AG04449 (cell line): ENCODE measurements at regions not wholly inside any gene's neighbourhood (a gene's known extent, or its start where the extent isn't known, plus 50 kb on each side); places are given as distances from the start of the nearest gene placed in this dataset.

ENCODE experiments used
- CTCF ChIA-PET: fragments of 350-600 bp; formaldehyde crosslinking; extraction: SDS; loops from one replicate; lab custom pipeline; 2021; ENCODE audit warnings: antibody characterized with exemption; lab: Yijun Ruan, JAX
- POLR2A ChIA-PET: fragments of 400-600, 350-600 bp; formaldehyde crosslinking; extraction: SDS; loops from one replicate; lab custom pipeline; 2020; ENCODE audit warnings: antibody characterized with exemption, inconsistent platforms; lab: Yijun Ruan, JAX
- DNase-seq: peaks from one replicate; pipeline ENCODE4 v3.0.0-alpha.2; 2010; ENCODE audit warnings: low read depth, low spot score
- H3K4me3 ChIP-seq: 2 replicates; pipeline ENCODE4 v1.5.1; 2011; ENCODE audit warnings: low read depth, mild to moderate bottlenecking, control low read depth, low read length
- CTCF ChIP-seq: IDR thresholded peaks from one replicate; pipeline ENCODE4 v1.5.1; 2011; ENCODE audit warnings: mild to moderate bottlenecking, moderate library complexity, low read length, control low read depth, inconsistent platforms; ENCODE audit not compliant: insufficient read depth; ENCODE audit errors: missing control alignments

- POLR2A ChIA-PET: no interaction called here
Observed at GRCh38 chr6:41454189-41454789, 91.9 kb upstream of the FOXP4 start.

GRCh38 chr6:41455410-41455809, 90.8 kb upstream of the FOXP4 start:
- ChIA-PET POLR2A (no interaction called here), CTCF (interaction anchor here (2.0 kb wide), 1 partner anchor 13 kb away, joined by 9 read pairs; no protein-coding TSS in a partner anchor)
- H3K4me3 ChIP-seq: no peak overlapping the region
- no peak for TF ChIP-seq CTCF
- no peak for DNase-seq

More at GRCh38 chr6:41454189-41454789, 91.9 kb upstream of the FOXP4 start:
- H3K4me3 ChIP-seq: no peak overlapping the region
- CTCF ChIA-PET: interaction anchor here (0.8 to 13.5 kb wide), 5 partner anchors 8 to 228 kb away, joined by 3 to 122 read pairs (median 6); no protein-coding TSS in a partner anchor
- TF ChIP-seq CTCF: no peak
- no peak for DNase-seq

- DNase-seq: no peak
- no peak for TF ChIP-seq CTCF
- ChIA-PET POLR2A (no interaction called here), CTCF (interaction anchor here (2.0 kb wide), 1 partner anchor 13 kb away, joined by 9 read pairs; no protein-coding TSS in a partner anchor)
- H3K4me3 ChIP-seq: no peak overlapping the region
Observed at GRCh38 chr6:41455818-41456217, 90.4 kb upstream of the FOXP4 start.

- POLR2A ChIA-PET: interaction anchor here (0.6 kb wide), 1 partner anchor 14 kb away, joined by 3 read pairs; no protein-coding TSS in a partner anchor
- H3K4me3 ChIP-seq: no peak overlapping the region
- TF ChIP-seq CTCF: no peak
- DNase-seq: no peak
- CTCF ChIA-PET: interaction anchor here (1.5 to 2.0 kb wide), 2 partner anchors 15 to 145 kb away, joined by 4 to 9 read pairs; no protein-coding TSS in a partner anchor
Observed at GRCh38 chr6:41457303-41457670, 88.9 kb upstream of the FOXP4 start.

GRCh38 chr6:41459738-41460137, 86.4 kb upstream of the FOXP4 start:
- CTCF ChIA-PET: interaction anchor here (1.0 to 7.3 kb wide), 4 partner anchors 11 to 143 kb away, joined by 3 to 122 read pairs (median 40); no protein-coding TSS in a partner anchor

More at GRCh38 chr6:41459738-41460137, 86.4 kb upstream of the FOXP4 start:
- TF ChIP-seq CTCF: no peak
- no peak for DNase-seq
- no peak overlapping the region for H3K4me3 ChIP-seq
- POLR2A ChIA-PET: no interaction called here
